GM19324 (cell line): ENCODE measurements at regions not wholly inside any gene's neighbourhood (a gene's known extent, or its start where the extent isn't known, plus 50 kb on each side); places are given as distances from the start of the nearest gene placed in this dataset.
"Not testable (repeated sequence)": the region's sequence is repeated elsewhere in the genome, so short reads cannot be mapped to it uniquely, and the experiment has no call there.

ENCODE experiments used
- ATAC-seq: cut with Tn5 transposase; IDR thresholded peaks from one replicate; pipeline ENCODE4 v1.9.1; 2021; ENCODE audit warnings: mild to moderate bottlenecking, moderate library complexity; ENCODE audit not compliant: unreplicated experiment, low FRiP score

- no peak for ATAC-seq
These were observed 510.2 kb upstream of the GYPC start for GRCh38 chr2:126145752-126146151.

DNA sequence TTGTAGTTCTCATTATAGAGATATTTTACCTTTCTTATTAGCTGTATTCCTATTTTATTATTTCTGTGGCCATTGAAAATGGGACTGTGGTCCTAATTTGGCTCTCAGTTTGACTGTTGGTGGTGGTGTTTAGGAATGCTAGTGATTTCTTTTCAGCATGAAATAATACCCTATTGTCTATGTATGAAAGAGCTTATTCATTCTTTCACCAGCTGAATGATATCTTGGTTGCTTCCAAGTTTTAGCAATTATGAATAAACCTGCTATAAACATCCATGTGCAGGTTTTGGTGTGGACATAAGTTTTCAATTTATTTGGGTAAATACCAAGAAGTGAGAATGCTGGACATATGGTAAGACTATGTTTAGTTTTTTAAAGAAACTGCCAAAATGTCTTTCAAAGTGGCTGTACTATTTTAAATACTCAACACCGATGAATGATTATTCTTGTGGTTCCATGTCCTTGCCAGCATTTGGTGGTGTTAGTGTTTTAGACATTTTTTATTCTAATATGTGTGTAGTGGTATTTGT is 501.6 kb upstream of the GYPC start:
- ATAC-seq: no peak

DNA sequence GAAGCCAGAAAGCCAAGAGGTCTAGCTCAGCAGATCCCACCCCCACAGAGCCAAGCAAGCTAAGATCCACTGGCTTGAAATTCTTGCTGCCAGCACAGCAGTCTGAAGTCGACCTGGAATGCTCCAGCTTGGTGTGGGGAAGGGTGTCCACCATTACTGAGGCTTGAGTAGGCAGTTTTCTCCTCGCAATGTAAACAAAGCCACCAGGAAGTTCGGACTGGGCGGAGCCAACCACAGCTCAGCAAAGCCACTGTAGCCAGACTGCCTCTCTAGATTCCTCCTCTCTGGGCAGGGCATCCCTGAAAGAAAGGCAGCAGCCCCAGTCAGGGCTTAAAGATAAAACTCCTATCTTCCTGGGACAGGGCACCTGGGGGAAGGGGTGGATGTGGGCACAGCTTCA is 495.0 kb upstream of the GYPC start:
- ATAC-seq: not testable (repeated sequence)

- ATAC-seq: no peak
These were observed 483.2 kb upstream of the GYPC start for GRCh38 chr2:126172631-126173184.

DNA sequence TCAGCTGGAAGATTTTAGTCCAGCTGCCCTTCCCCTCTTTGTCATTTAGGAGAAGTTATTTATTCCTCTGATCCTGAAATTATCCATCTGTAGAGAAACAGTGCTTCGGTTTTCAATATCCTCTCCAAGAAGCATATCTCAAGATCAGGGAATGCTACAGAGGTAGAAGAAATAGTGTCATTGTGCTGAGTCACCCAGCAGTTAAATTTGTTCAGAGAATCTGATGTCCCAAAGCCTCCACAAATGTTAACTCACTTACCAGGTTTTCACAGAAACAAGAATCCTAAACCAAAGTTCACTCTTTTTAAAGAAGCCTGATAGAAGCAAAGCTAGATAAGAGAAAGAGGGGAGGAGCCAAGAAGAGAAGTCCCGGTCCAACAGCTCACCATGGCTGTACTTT is 480.7 kb upstream of the GYPC start:
- no peak for ATAC-seq

- no peak for ATAC-seq
These were observed 478.5 kb upstream of the GYPC start for GRCh38 chr2:126177479-126177878.

DNA sequence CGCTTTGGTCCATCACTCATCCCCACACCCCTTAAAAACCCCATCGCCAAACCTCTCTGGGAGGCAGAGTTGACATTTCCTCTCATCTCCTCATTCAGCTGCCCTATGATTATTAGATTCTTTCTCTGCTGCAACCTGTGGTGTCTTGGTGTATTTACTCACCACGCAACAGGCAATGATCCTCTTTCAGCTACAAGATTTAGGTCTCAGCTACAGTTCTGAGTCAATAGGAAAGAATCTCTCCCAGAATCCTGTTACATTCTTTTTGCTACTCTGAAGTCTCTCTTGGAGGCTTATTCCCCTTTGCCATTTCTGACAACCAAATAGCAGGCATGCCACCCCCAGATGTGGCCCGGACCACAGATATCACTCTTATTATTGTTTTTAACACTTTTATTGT is 468.3 kb upstream of the GYPC start:
- no peak for ATAC-seq

DNA sequence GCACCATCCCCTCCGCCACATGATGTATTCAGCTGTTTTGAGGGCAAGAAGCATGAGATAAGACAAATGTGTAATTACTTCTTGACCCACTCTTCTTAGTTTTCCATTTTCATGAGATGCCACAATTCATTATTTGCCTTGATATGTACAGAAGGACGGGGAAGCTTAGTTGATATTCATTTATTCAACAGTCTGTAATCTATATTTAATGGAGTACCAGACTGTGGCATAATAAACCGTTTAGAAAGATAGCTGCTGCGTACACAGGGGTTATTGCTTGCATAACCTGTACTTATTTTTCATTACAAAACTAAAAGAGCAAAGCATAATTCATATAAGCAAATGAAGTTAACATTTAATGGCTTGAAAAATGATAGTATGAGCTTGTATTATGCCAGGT is 466.4 kb upstream of the GYPC start:
- no peak for ATAC-seq

DNA sequence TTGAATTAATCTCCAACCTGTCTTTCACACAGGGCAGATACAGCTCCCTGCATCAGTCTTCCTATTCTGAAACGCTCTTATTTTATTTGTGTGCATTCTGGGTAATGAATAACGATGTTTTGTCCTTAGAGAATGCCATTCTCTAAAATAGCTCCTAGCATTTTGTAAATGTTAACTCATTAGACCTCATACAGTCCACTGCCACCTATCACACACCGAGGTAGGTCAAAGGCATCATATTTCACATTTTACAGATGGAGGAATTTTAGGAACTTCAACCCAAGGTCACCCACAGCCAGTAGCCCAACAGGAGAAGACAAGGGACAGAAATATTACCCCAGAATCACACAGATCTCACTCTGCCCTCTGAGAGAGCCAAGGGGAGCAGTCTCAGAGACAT is 455.4 kb upstream of the GYPC start:
- ATAC-seq: no peak

DNA sequence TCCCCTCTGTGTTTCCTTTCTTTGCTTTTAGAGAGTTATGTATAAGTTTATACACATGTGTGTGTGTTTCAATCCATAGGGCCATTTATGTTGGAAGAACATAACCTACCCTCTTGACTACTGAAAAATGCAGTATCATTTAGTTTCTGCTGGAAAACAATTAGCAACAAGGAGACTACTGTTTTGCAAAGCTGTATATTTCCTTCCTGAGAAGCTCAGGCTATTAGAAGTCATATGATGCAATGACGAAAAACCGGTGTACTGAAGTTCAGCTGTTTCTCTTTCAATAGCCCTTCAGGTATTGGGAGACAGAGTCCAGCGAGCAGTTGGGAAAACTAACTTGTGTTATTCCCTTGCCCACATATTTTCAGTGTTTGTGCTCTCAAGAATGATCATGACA is 447.7 kb upstream of the GYPC start:
- ATAC-seq: no peak

GRCh38 chr2:126212735-126213134 is 443.2 kb upstream of the GYPC start:
- no peak for ATAC-seq

- ATAC-seq: no peak
These were observed 436.9 kb upstream of the GYPC start for GRCh38 chr2:126219081-126219480.

GRCh38 chr2:126220331-126220730 is 435.6 kb upstream of the GYPC start:
- no peak for ATAC-seq

DNA sequence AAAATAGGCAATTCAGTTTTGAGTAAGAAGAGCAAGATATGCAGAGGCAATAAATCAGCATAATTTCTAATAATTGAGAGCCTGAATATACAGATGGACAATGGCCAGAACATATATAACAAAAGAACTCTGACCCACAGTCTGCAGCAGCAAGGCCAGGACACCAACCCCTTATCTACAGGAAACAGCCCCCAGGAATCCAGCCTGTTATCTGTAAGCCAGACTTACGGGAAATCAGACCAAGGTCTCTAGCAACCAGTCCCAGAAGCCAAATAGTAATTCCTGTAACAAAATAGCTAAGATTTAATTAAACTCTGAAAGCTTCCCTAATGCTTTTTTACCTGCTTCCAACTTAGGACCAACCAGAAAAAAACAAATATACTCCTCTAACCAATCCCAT is 434.5 kb upstream of the GYPC start:
- no peak for ATAC-seq

- ATAC-seq: no peak
These were observed 433.7 kb upstream of the GYPC start for GRCh38 chr2:126222278-126222677.

DNA sequence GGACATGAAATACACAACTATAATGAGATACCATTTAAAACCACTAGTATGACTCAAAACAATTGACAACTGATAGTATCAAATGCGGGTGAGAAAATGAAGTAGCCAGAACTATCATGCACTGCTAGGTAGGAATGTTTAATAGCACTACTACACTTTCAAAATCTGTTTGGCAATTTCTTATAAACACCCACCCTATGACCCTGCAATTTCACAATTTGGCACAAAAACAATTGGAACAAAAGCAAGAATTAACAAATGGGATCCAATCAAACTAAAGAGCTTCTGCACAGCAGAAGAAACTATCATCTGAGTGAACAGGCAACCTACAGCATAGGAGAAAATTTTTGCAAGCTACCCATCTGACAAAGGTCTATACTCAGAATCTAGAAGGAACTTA is 431.2 kb upstream of the GYPC start:
- ATAC-seq: no peak

GRCh38 chr2:126227250-126227649 is 428.7 kb upstream of the GYPC start:
- ATAC-seq: no peak

GRCh38 chr2:126228531-126228930 is 427.4 kb upstream of the GYPC start:
- no peak for ATAC-seq

DNA sequence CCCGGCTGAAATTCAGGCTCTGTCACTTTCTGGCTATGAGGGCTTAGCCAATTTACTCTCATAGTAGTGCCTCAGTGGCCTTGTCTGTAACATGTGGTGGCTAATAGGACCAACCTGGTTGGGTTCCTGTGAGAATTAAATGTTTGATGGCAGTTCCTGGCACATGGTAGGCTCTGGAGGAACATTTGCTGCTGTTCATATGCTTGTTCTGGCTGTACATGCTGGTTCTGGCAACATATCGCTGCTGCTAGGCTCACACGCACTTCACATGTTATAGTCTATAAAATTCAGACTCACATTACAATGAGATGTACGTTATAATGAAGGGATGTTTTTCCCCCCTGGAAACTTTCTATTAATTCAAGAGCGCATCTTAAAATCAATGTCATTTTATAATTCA is 417.7 kb upstream of the GYPC start:
- no peak for ATAC-seq

- no peak for ATAC-seq
These were observed 416.5 kb upstream of the GYPC start for GRCh38 chr2:126239320-126239955.

DNA sequence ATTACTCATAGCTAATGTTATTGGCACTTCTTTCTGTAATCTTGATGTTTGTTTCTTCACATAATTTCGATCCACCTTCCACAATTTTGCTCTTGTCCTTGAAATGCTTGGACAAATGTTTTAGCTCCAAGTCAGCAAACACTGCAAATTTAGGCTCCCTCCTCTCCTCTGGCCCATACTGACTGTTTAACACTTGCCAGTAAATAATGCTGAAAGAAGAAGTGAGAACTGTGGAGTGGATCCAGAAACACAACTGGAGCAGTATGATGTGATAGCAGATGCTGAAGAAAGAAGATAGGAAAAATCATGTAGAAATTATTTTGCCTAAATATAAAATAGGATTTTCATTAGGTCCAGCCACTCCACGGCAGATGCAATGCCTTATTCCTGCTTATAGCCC is 415.0 kb upstream of the GYPC start:
- no peak for ATAC-seq

DNA sequence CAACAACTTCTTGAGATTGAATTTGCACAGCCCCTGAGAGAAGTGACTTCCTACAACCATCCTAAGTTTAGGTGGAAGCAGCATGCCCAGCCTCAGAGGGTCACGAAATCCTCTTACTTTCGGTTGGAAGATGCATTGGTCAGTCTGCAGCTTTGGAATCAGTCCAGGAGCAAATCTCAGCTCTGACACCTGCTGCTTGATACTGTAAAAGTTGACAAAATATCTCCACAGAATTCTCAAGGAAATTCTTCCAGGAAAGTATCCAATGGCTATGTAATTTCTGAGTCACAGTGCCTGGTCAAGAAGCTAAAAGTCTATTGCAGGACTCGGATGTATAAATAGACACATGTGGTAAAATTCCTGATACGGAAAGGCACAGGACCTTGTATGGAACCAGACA is 414.5 kb upstream of the GYPC start:
- no peak for ATAC-seq

DNA sequence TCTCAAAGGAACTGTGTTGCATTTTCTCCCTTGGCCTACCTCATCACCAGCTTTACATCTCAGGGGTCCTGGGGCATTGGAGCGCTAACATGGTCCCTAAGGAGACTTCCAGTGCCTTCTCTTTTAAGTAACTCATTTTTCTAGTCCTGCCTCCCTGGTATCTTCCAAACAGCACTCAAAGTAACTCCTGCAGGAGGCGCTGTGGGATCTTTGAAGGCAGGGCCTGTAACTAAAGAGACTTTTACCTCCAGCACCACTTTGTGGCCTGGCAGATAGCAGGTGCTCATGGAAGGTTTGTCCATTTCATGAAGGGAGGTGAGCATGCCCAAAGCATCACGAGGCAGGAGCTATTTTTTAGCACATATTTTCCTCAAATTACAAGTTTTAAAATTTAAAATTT is 411.0 kb upstream of the GYPC start:
- ATAC-seq: no peak
